C4-2B (cell line): ENCODE measurements at regions not wholly inside any gene's neighbourhood (a gene's known extent, or its start where the extent isn't known, plus 50 kb on each side); places are given as distances from the start of the nearest gene placed in this dataset.

Source experiments
- H3K27ac ChIP-seq: fragments of 450-650 bp; 2 replicates; pipeline ENCODE4 v1.5.1; 2017
- ZFX ChIP-seq: fragments of 450-650 bp; IDR thresholded peaks from 2 replicates; pipeline ENCODE4 v1.6.1; 2017
- TF ChIP-seq, protein P1 (sequence below): fragments of 450-650 bp; conservative IDR thresholded peaks from 2 replicates; pipeline ENCODE4 v1.5.1; 2017; ENCODE audit warnings: mild to moderate bottlenecking

DNA sequence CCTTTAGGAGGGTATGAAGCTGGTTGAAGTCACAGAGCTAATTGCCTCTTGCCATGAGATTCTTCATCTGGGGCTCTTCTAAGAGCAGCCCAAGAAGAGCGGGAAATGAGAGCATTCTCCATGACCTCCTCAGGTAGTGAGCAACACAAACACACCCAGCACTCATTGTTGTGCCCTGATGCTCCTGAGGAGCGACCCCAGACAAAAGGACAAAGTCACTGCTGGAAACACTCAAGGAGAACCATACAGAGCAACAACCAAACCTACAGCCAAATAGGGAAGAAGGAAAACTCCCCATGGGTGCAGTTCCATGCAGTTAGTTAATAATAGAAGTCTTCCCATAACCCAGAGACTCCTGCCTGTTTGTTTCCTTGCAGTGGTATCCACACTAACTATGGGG, 426.0 kb upstream of the CRIM1 start:
- no peak overlapping the region for H3K27ac ChIP-seq
- TF ChIP-seq, protein P1, sequence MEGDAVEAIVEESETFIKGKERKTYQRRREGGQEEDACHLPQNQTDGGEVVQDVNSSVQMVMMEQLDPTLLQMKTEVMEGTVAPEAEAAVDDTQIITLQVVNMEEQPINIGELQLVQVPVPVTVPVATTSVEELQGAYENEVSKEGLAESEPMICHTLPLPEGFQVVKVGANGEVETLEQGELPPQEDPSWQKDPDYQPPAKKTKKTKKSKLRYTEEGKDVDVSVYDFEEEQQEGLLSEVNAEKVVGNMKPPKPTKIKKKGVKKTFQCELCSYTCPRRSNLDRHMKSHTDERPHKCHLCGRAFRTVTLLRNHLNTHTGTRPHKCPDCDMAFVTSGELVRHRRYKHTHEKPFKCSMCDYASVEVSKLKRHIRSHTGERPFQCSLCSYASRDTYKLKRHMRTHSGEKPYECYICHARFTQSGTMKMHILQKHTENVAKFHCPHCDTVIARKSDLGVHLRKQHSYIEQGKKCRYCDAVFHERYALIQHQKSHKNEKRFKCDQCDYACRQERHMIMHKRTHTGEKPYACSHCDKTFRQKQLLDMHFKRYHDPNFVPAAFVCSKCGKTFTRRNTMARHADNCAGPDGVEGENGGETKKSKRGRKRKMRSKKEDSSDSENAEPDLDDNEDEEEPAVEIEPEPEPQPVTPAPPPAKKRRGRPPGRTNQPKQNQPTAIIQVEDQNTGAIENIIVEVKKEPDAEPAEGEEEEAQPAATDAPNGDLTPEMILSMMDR = no peak
- no peak for TF ChIP-seq ZFX

DNA sequence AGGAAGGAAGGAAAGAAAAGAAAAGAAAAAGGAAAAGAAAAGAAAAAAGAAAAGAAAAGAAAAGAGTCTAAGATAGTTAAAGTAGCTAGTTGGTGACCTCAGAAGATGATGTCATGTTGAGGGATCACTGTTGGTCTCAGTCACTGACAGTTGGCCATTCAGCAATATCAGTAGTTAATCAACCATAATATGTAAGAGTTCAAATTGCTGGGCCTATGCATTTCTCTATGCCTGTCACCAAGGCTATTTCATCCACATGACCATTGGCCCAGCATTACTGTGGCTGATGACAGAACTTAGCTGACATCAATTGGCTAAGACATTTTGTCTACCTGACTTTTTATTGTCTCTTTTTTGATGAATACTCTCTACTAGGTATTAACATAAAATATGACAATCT, 435.5 kb upstream of the CRIM1 start:
- no peak overlapping the region for H3K27ac ChIP-seq
- no peak for TF ChIP-seq ZFX
- TF ChIP-seq, protein P1 = no peak

DNA sequence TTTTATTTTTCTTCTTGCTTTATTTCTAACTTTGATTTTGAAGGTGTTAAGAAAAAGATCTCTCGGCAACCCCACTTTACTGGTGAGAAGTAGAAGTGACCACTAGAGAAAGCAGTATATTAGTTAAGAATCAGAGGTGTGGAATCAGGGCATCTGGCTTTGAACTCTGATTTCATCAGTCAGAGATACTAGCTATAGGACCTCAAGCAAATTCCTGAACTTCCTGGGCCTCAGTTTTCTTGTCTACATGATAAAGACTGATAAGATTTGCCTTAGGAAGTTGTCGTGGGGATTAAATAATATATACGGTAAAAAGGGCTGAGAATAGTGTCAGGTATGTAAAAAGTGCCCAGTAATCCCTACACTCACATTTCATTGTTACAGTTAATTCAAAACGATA, 440.3 kb upstream of the CRIM1 start:
- no peak for TF ChIP-seq ZFX
- TF ChIP-seq, protein P1 = no peak
- H3K27ac ChIP-seq = no peak overlapping the region

DNA sequence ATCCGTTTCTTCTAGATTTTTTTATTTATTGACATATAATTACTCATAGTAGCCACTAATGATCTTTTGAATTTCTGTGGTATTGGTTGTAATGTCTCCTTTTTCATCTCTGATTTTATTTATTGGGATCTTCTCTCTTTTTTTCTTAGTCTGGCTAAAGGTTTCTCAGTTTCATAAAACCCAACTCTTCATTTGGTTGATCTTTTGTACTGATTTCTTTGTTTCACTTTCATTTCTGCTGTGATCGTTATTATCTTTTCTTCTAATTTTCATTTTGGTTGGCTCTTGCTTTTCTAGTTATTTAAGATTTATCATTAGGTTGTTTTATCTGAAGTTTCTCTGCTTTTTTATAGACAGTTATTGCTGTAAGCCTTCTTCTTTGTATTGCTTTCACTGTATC, 463.6 kb upstream of the CRIM1 start:
- H3K27ac ChIP-seq = no peak overlapping the region
- no peak for TF ChIP-seq ZFX
- TF ChIP-seq, protein P1 = no peak

DNA sequence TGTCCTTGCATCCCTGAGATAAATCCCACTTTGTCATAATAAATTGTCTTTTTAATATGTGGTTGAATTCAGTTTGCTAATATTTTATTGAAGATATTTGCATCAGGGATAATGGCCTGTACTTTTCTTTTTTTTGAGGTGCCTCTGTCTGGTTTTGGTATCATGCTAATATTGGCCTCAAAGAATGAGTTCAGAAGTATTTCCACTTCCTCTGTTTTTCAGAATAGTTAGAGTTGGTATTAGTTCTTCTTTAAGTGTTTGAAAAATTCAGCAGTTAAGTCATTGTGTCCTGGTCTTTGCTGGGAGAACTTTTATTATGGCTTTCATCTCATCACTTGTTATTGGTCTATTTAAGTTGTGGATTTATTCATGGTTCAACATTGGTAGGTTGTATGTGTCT, 464.1 kb upstream of the CRIM1 start:
- no peak overlapping the region for H3K27ac ChIP-seq
- TF ChIP-seq, protein P1 = no peak
- TF ChIP-seq ZFX = no peak

DNA sequence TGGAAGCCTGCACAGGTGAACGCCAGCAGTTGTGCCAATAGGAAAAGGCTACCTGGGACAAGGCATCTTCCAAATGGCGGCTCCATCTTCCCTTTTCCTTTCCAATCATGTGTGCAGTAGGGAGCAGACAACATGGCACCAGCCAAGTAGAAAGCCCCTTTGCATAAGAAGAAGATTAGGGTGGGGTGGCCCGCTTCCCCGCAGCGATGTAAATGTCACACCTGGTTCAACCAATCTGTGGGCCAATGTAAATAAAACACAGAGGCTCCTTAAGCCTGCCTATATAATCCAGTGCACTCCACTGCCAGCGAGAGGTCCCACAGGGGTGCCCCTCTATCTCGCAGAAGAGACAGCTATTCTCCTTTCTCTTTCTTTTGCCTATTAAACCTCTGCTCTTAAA, 468.4 kb upstream of the CRIM1 start:
- no peak overlapping the region for H3K27ac ChIP-seq
- no peak for TF ChIP-seq ZFX
- TF ChIP-seq, protein P1 = no peak

DNA sequence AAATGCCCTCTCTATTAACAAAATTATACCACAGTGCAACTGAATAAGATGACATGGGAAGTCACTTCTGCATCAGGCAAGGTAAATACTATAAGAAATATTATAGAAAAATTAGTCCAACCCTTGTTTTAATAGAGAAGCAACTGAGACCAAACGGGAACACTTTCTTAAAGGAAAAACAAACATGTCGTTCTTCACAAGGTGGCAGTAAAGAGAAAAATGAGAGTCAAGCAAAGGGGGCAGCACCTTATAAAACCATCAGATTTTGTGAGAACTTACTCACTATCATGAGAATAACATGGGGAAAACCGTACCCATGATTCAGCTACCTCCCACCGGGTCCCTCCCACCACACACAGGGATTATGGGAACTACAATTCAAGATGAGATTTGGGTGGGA, 481.7 kb upstream of the CRIM1 start:
- TF ChIP-seq, protein P1 = peak; percentile 24
- TF ChIP-seq ZFX = no peak
- no peak overlapping the region for H3K27ac ChIP-seq
